A549 (cell line): ENCODE measurements at regions not wholly inside any gene's neighbourhood (a gene's known extent, or its start where the extent isn't known, plus 50 kb on each side); places are given as distances from the start of the nearest gene placed in this dataset.

Experiments
- ATAC-seq, 2 experiments: fragments of 200-7000 bp in 1 of 2; fragments of >200 bp in 1 of 2; cut with Nextera tagmentation in 1 of 2; cut with Tn5 transposase in 1 of 2; 3 replicates each; pipeline versions ENCODE4 v1.8.0 to v1.9.1; 2018 to 2020; ENCODE audit warnings: mild to moderate bottlenecking in 1 of 2, moderate library complexity in 1 of 2
- CTCF ChIA-PET: fragments of 300-600 bp; sonication (Branson Sonifier 250); formaldehyde crosslinking; extraction: SDS; loops from one replicate; lab custom pipeline; 2021; ENCODE audit warnings: antibody characterized with exemption, inconsistent platforms; lab: Yijun Ruan, JAX
- POLR2A ChIA-PET: fragments of 350-600 bp; formaldehyde crosslinking; extraction: SDS; loops from one replicate; lab custom pipeline; 2021; ENCODE audit warnings: antibody characterized with exemption, inconsistent platforms; lab: Yijun Ruan, JAX
- DNase-seq, 2 experiments: peaks; one replicate each; pipeline versions ENCODE4 v3.0.0 to v3.0.0-alpha.2; 2011 to 2016; ENCODE audit warnings: low read depth in 1 of 2, low spot score in 1 of 2
- FAIRE-seq: peaks from 2 replicates; lab custom pipeline; 2011; peaks lifted over from hg19 to GRCh38; lab: Jason Lieb, UNC
- H3K27ac ChIP-seq, 2 experiments: fragments of >200 bp; sonication (Bioruptor Twin); formaldehyde crosslinking; 3 replicates each; pipeline ENCODE4 v1.5.1; 2016 to 2017
- H3K4me1 ChIP-seq: fragments of >200 bp; sonication (Bioruptor Twin); formaldehyde crosslinking; 3 replicates; pipeline ENCODE4 v1.6.1; 2016
- H3K4me2 ChIP-seq: fragments of >200 bp; sonication (Bioruptor Twin); formaldehyde crosslinking; 3 replicates; pipeline ENCODE4 v1.6.1; 2016
- H3K4me3 ChIP-seq: fragments of >200 bp; sonication (Bioruptor Twin); formaldehyde crosslinking; 3 replicates; pipeline ENCODE4 v1.5.1; 2016
- H3K9me3 ChIP-seq: fragments of >200 bp; sonication (Bioruptor Twin); formaldehyde crosslinking; 3 replicates; pipeline ENCODE4 v1.6.1; 2016
- ATOH8 ChIP-seq: fragments of 250-450 bp; sonication (Bioruptor Pico); IDR thresholded peaks from 2 replicates; pipeline ENCODE4 v1.5.0; 2020; ENCODE audit warnings: low read depth, mild to moderate bottlenecking, moderate library complexity
- BHLHE40 ChIP-seq: IDR thresholded peaks from 2 replicates; pipeline ENCODE4 v1.6.1; 2012; ENCODE audit warnings: low read depth, low read length, inconsistent platforms
- CBX2 ChIP-seq: fragments of 200-600 bp; sonication (generic); IDR thresholded peaks from 2 replicates; pipeline ENCODE4 v1.6.1; 2016; ENCODE audit warnings: low read depth, mild to moderate bottlenecking, borderline replicate concordance
- CEBPB ChIP-seq, 2 experiments: fragments of >200 bp in 1 of 2; sonication (Bioruptor Twin) in 1 of 2; formaldehyde crosslinking in 1 of 2; IDR thresholded peaks; 2 replicates each; pipeline ENCODE4 v1.6.1; 2012 to 2016
- CTCF ChIP-seq: fragments of >200 bp; sonication (Bioruptor Twin); formaldehyde crosslinking; IDR thresholded peaks from 3 replicates; pipeline ENCODE4 v1.5.1; 2016
- EHF ChIP-seq: fragments of 250-450 bp; sonication (Bioruptor Pico); IDR thresholded peaks from 2 replicates; pipeline ENCODE4 v1.5.0; 2020; ENCODE audit warnings: mild to moderate bottlenecking
- EHMT2 ChIP-seq: fragments of 200-600 bp; sonication (generic); IDR thresholded peaks from 2 replicates; pipeline ENCODE4 v1.6.1; 2016; ENCODE audit warnings: antibody characterized with exemption, low read depth, mild to moderate bottlenecking, moderate library complexity
- FOSB ChIP-seq: fragments of 250-450 bp; sonication (Bioruptor Pico); IDR thresholded peaks from 2 replicates; pipeline ENCODE4 v1.5.0; 2020; ENCODE audit warnings: mild to moderate bottlenecking, moderate library complexity
- FOSL2 ChIP-seq, 2 experiments: fragments of 450-650 bp in 1 of 2; fragments of >200 bp in 1 of 2; sonication (Bioruptor Twin) in 1 of 2; formaldehyde crosslinking; IDR thresholded peaks; 2 replicates each; pipeline versions ENCODE4 v1.5.0 to v1.6.1; 2016 to 2020; ENCODE audit warnings: mild to moderate bottlenecking in 1 of 2, moderate library complexity in 1 of 2
- HOXB13 ChIP-seq: fragments of 250-450 bp; sonication (Bioruptor Pico); IDR thresholded peaks from 2 replicates; pipeline ENCODE4 v1.5.0; 2020; ENCODE audit warnings: low read depth, mild to moderate bottlenecking, moderate library complexity
- HOXB5 ChIP-seq: fragments of 250-450 bp; sonication (Bioruptor Pico); IDR thresholded peaks from 2 replicates; pipeline ENCODE4 v1.5.0; 2020; ENCODE audit warnings: mild to moderate bottlenecking, moderate library complexity
- JUN ChIP-seq, 2 experiments: fragments of >200 bp; sonication (Bioruptor Twin); formaldehyde crosslinking; IDR thresholded peaks; 2 replicates in 1 of 2; 3 replicates in 1 of 2; pipeline ENCODE4 v1.6.1; 2016 to 2017
- KDM1A ChIP-seq: fragments of 200-600 bp; sonication (generic); IDR thresholded peaks from 2 replicates; pipeline ENCODE4 v1.6.1; 2016; ENCODE audit warnings: low read depth, mild to moderate bottlenecking
- MAFK ChIP-seq: fragments of 450-650 bp; IDR thresholded peaks from 2 replicates; pipeline ENCODE4 v1.6.1; 2014; ENCODE audit not compliant: partially characterized antibody
- MYC ChIP-seq: IDR thresholded peaks from 2 replicates; pipeline ENCODE4 v1.6.1; 2012; ENCODE audit warnings: mild to moderate bottlenecking, inconsistent platforms, low read length, improper control_type of control experiment, borderline replicate concordance
- NFE2L2 ChIP-seq: fragments of 150-350 bp; conservative IDR thresholded peaks from 2 replicates; pipeline ENCODE4 v1.6.1; 2014; ENCODE audit warnings: low read length
- NR3C1 ChIP-seq: fragments of >200 bp; sonication (Bioruptor Twin); formaldehyde crosslinking; IDR thresholded peaks from 3 replicates; pipeline ENCODE4 v1.6.1; 2017
- PBX3 ChIP-seq: IDR thresholded peaks from 2 replicates; pipeline ENCODE4 v1.6.1; 2012
- POLR2AphosphoS2 ChIP-seq: conservative IDR thresholded peaks from 2 replicates; pipeline ENCODE4 v1.6.1; 2012; ENCODE audit warnings: low read length, improper control_type of control experiment, inconsistent platforms
- RAD21 ChIP-seq, 2 experiments: fragments of >200 bp in 1 of 2; sonication (Bioruptor Twin) in 1 of 2; formaldehyde crosslinking in 1 of 2; IDR thresholded peaks in 1 of 2; conservative IDR thresholded peaks in 1 of 2; 2 replicates in 1 of 2; 3 replicates in 1 of 2; pipeline ENCODE4 v1.6.1; 2012 to 2018; ENCODE audit warnings: inconsistent platforms in 1 of 2
- RARB ChIP-seq: fragments of 250-450 bp; sonication (Bioruptor Pico); IDR thresholded peaks from 2 replicates; pipeline ENCODE4 v1.8.0; 2021; ENCODE audit warnings: mild to moderate bottlenecking, moderate library complexity
- RFX5 ChIP-seq: fragments of 450-650 bp; IDR thresholded peaks from 2 replicates; pipeline ENCODE4 v1.7.1; 2014; ENCODE audit warnings: antibody characterized with exemption, mild to moderate bottlenecking, moderate library complexity
- TP53 ChIP-seq: fragments of 250-450 bp; sonication (Bioruptor Pico); IDR thresholded peaks from 2 replicates; pipeline ENCODE4 v1.5.0; 2021; ENCODE audit warnings: mild to moderate bottlenecking, moderate library complexity
- ZFP36 ChIP-seq: fragments of 450-650 bp; IDR thresholded peaks from 2 replicates; pipeline ENCODE4 v1.6.1; 2014; ENCODE audit warnings: borderline replicate concordance; ENCODE audit not compliant: partially characterized antibody
- ZNF302 ChIP-seq: fragments of 250-450 bp; sonication (Bioruptor Pico); IDR thresholded peaks from 2 replicates; pipeline ENCODE4 v1.9.0; 2021; ENCODE audit warnings: inconsistent platforms, mild to moderate bottlenecking, moderate library complexity
- WGBS: methylation state at CpG from one replicate; pipeline ENCODE4 v1.1.6; 2017; ENCODE audit errors: missing lambda C conversion rate; 5-methylcytosine and 5-hydroxymethylcytosine counted together
- TF ChIP-seq, protein P1 (sequence below): fragments of 250-450 bp; sonication (Bioruptor Pico); IDR thresholded peaks from 2 replicates; pipeline ENCODE4 v1.5.0; 2021; ENCODE audit warnings: mild to moderate bottlenecking, moderate library complexity, borderline replicate concordance
- TF ChIP-seq, protein P2 (sequence below): IDR thresholded peaks from 2 replicates; pipeline ENCODE4 v1.6.1; 2012; ENCODE audit warnings: low read depth, borderline replicate concordance
- TF ChIP-seq, protein P3 (sequence below): fragments of 150-350 bp; IDR thresholded peaks from 2 replicates; pipeline ENCODE4 v1.6.1; 2014; ENCODE audit warnings: low read depth, mild to moderate bottlenecking, low read length

GRCh38 chr13:104837756-104838155 is 1697.7 kb downstream of the EFNB2 start:
- ATAC-seq (no peak), DNase-seq (no peak), FAIRE-seq (no peak)
- no peak overlapping the region for H3K4me3 ChIP-seq
- TF ChIP-seq, protein P1, sequence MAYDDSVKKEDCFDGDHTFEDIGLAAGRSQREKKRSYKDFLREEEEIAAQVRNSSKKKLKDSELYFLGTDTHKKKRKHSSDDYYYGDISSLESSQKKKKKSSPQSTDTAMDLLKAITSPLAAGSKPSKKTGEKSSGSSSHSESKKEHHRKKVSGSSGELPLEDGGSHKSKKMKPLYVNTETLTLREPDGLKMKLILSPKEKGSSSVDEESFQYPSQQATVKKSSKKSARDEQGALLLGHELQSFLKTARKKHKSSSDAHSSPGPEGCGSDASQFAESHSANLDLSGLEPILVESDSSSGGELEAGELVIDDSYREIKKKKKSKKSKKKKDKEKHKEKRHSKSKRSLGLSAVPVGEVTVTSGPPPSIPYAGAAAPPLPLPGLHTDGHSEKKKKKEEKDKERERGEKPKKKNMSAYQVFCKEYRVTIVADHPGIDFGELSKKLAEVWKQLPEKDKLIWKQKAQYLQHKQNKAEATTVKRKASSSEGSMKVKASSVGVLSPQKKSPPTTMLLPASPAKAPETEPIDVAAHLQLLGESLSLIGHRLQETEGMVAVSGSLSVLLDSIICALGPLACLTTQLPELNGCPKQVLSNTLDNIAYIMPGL (CRISPR knock-in tag), result no peak
- TF ChIP-seq MAFK (no peak), RAD21 (conservative IDR thresholded peaks at IDR 0.05 in 1 of 2, IDR thresholded peaks at IDR 0.05 in 1 of 2) (no peak), ATOH8 (CRISPR knock-in tag) (no peak), POLR2AphosphoS2 (no peak), BHLHE40 (no peak), PBX3 (no peak), FOSL2 (IDR thresholded peaks at IDR 0.05) (no peak), FOSL2 (CRISPR knock-in tag; IDR thresholded peaks at IDR 0.05) (no peak), CBX2 (no peak), EHMT2 (no peak), KDM1A (no peak), FOSB (CRISPR knock-in tag) (no peak), TP53 (CRISPR knock-in tag) (no peak), CTCF (no peak), JUN (IDR thresholded peaks at IDR 0.05) (no peak), HOXB5 (CRISPR knock-in tag) (no peak), ZFP36 (no peak)
- TF ChIP-seq, protein P2, sequence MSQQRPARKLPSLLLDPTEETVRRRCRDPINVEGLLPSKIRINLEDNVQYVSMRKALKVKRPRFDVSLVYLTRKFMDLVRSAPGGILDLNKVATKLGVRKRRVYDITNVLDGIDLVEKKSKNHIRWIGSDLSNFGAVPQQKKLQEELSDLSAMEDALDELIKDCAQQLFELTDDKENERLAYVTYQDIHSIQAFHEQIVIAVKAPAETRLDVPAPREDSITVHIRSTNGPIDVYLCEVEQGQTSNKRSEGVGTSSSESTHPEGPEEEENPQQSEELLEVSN, result no peak
- TF ChIP-seq, protein P3, sequence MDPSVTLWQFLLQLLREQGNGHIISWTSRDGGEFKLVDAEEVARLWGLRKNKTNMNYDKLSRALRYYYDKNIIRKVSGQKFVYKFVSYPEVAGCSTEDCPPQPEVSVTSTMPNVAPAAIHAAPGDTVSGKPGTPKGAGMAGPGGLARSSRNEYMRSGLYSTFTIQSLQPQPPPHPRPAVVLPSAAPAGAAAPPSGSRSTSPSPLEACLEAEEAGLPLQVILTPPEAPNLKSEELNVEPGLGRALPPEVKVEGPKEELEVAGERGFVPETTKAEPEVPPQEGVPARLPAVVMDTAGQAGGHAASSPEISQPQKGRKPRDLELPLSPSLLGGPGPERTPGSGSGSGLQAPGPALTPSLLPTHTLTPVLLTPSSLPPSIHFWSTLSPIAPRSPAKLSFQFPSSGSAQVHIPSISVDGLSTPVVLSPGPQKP, result no peak
- H3K4me1 ChIP-seq, result no peaks in the 10 kb centered on the region
- ChIA-PET CTCF (no interaction called here), POLR2A (no interaction called here)
- no peak overlapping the region for H3K27ac ChIP-seq
- H3K4me2 ChIP-seq, result no peak overlapping the region
- H3K9me3 ChIP-seq, result no peaks in the 10 kb centered on the region
- 0% methylated on average over 3 of the region's 3 CpGs for WGBS

GRCh38 chr13:104833221-104833620 is 1702.2 kb downstream of the EFNB2 start:
- ChIA-PET POLR2A (no interaction called here), CTCF (no interaction called here)
- no peak overlapping the region for H3K4me3 ChIP-seq
- FAIRE-seq (no peak), DNase-seq (no peak), ATAC-seq (no peak)
- TF ChIP-seq HOXB13 (CRISPR knock-in tag) (no peak), CEBPB (IDR thresholded peaks at IDR 0.05) (no peak), MYC (no peak), HOXB5 (CRISPR knock-in tag) (no peak), NR3C1 (no peak), RAD21 (conservative IDR thresholded peaks at IDR 0.05 in 1 of 2, IDR thresholded peaks at IDR 0.05 in 1 of 2) (no peak), EHMT2 (no peak), EHF (CRISPR knock-in tag) (no peak), RARB (CRISPR knock-in tag) (no peak), NFE2L2 (no peak), RFX5 (no peak), ZNF302 (no peak)
- TF ChIP-seq, protein P3, result no peak
- TF ChIP-seq, protein P2, result no peak
- no peaks in the 10 kb centered on the region for H3K9me3 ChIP-seq
- no peak overlapping the region for H3K27ac ChIP-seq
- WGBS, result 0% methylated on average over 1 of the region's 1 CpG
- H3K4me2 ChIP-seq, result no peak overlapping the region
- no peaks in the 10 kb centered on the region for H3K4me1 ChIP-seq
